DND-41 (cell line): ENCODE measurements at regions not wholly inside any gene's neighbourhood (a gene's known extent, or its start where the extent isn't known, plus 50 kb on each side); places are given as distances from the start of the nearest gene placed in this dataset.

Source experiments
- ATAC-seq: fragments of 200-7000 bp; cut with Tn5 transposase; 3 replicates; pipeline ENCODE4 v1.9.1; 2021; ENCODE audit warnings: low read depth; ENCODE audit not compliant: insufficient read depth
- DNase-seq: peaks from one replicate; pipeline ENCODE4 v3.0.0-alpha.2; 2020
- H2AFZ ChIP-seq: 2 replicates; pipeline ENCODE4 v1.6.0; 2012; ENCODE audit warnings: low read depth, low read length
- H3K27ac ChIP-seq: 2 replicates; pipeline ENCODE4 v1.5.1; 2012; ENCODE audit warnings: low read length, inconsistent platforms
- H3K27me3 ChIP-seq: fragments of 200-600 bp; sonication (generic); 2 replicates; pipeline ENCODE4 v1.6.0; 2012; ENCODE audit warnings: low read length, mild to moderate bottlenecking, inconsistent platforms; ENCODE audit not compliant: insufficient read depth, poor library complexity
- H3K36me3 ChIP-seq: 2 replicates; pipeline ENCODE4 v1.5.1; 2012; ENCODE audit warnings: low read length, inconsistent platforms; ENCODE audit not compliant: insufficient read depth
- H3K4me1 ChIP-seq: 2 replicates; pipeline ENCODE4 v1.5.1; 2012; ENCODE audit warnings: mild to moderate bottlenecking, low read length; ENCODE audit not compliant: insufficient read depth
- H3K4me2 ChIP-seq: 2 replicates; pipeline ENCODE4 v1.6.0; 2012; ENCODE audit warnings: mild to moderate bottlenecking, moderate library complexity, low read length, inconsistent platforms; ENCODE audit not compliant: insufficient read depth
- H3K4me3 ChIP-seq, 2 experiments: fragments of 200-600 bp in 1 of 2; shearing (Covaris generic) in 1 of 2; 2 replicates each; pipeline ENCODE4 v1.5.1; 2012 to 2016; ENCODE audit warnings: inconsistent platforms in 2 of 2, low read length in 2 of 2, mild to moderate bottlenecking in 2 of 2, low read depth in 1 of 2, moderate library complexity in 1 of 2
- H3K79me2 ChIP-seq: 2 replicates; pipeline ENCODE4 v1.6.0; 2012; ENCODE audit warnings: low read length, inconsistent platforms; ENCODE audit not compliant: insufficient read depth
- H3K9ac ChIP-seq: 2 replicates; pipeline ENCODE4 v1.6.0; 2012; ENCODE audit warnings: low read depth, mild to moderate bottlenecking, inconsistent platforms, low read length, moderate library complexity
- H3K9me3 ChIP-seq: 2 replicates; pipeline ENCODE4 v1.5.1; 2012; ENCODE audit warnings: low read length, moderate library complexity, mild to moderate bottlenecking, inconsistent platforms; ENCODE audit not compliant: insufficient read depth, severe bottlenecking
- H4K20me1 ChIP-seq: 2 replicates; pipeline ENCODE4 v1.6.0; 2012; ENCODE audit warnings: low read length; ENCODE audit not compliant: insufficient read depth
- EZH2 ChIP-seq: IDR thresholded peaks from 3 replicates; pipeline ENCODE4 v1.6.1; 2012; ENCODE audit warnings: borderline replicate concordance, low read depth, mild to moderate bottlenecking, moderate library complexity, low read length, inconsistent platforms; ENCODE audit not compliant: severe bottlenecking
- TF ChIP-seq, protein P1 (sequence below): IDR thresholded peaks from 2 replicates; pipeline ENCODE4 v1.5.1; 2012; ENCODE audit warnings: borderline replicate concordance, low read length, moderate library complexity, mild to moderate bottlenecking; ENCODE audit not compliant: poor library complexity, severe bottlenecking; ENCODE audit errors: extremely low read depth

DNA sequence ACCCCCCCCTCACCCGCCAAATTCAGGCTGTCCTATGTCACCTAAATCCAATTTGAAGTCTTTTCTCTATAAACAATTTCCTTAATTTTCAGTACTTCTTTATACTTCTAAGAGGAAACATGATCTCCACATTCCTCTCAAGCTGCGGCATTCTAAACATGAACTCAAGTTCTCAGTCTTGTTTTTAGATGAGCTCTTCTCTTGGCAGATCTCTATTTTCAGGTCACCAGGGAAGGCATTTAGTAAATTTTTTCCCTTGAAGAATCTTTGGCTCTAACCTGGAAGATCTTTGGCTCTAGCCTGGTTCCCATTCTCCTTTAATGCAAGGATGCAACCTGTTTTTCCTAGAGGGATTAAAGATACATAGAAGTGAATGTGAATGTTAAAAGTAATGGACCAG lies 193.4 kb downstream of the ATG4C start:
- no peak overlapping the region for H3K4me3 ChIP-seq
- TF ChIP-seq, protein P1, sequence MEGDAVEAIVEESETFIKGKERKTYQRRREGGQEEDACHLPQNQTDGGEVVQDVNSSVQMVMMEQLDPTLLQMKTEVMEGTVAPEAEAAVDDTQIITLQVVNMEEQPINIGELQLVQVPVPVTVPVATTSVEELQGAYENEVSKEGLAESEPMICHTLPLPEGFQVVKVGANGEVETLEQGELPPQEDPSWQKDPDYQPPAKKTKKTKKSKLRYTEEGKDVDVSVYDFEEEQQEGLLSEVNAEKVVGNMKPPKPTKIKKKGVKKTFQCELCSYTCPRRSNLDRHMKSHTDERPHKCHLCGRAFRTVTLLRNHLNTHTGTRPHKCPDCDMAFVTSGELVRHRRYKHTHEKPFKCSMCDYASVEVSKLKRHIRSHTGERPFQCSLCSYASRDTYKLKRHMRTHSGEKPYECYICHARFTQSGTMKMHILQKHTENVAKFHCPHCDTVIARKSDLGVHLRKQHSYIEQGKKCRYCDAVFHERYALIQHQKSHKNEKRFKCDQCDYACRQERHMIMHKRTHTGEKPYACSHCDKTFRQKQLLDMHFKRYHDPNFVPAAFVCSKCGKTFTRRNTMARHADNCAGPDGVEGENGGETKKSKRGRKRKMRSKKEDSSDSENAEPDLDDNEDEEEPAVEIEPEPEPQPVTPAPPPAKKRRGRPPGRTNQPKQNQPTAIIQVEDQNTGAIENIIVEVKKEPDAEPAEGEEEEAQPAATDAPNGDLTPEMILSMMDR: no peak
- no peak for TF ChIP-seq EZH2
- H3K27me3 ChIP-seq: peaks cover 6% of the 10 kb centered on the region
- H3K4me2 ChIP-seq: no peak overlapping the region
- H3K9ac ChIP-seq: no peak overlapping the region
- no peaks in the 10 kb centered on the region for H3K9me3 ChIP-seq
- ATAC-seq (no peak), DNase-seq (no peak)
- H3K79me2 ChIP-seq: no peaks in the 10 kb centered on the region
- no peaks in the 10 kb centered on the region for H3K4me1 ChIP-seq
- no peak overlapping the region for H3K27ac ChIP-seq
- no peaks in the 10 kb centered on the region for H3K36me3 ChIP-seq
- no peaks in the 10 kb centered on the region for H4K20me1 ChIP-seq
- no peak overlapping the region for H2AFZ ChIP-seq

DNA sequence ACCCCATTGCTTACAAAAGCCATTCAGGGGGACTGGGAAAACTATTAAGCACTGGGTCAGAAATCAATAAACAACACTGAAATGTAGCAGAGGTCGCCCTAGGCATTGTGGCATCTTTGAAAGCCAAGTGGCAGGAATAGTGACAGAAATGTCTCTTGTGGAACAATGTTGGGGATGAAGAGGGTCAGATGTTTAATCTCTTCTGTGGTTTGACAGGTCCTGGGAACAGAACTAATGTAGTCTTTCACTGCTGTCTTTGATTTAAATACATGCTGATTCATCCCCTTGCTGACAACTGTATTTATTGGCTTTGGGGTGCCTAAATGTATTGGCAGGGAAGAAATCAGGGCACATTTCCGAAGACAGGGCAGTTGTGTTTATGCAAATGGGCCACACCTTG lies 194.8 kb downstream of the ATG4C start:
- H3K27ac ChIP-seq: no peak overlapping the region
- H3K4me3 ChIP-seq: no peak overlapping the region
- DNase-seq: no peak
- H4K20me1 ChIP-seq: no peaks in the 10 kb centered on the region
- no peaks in the 10 kb centered on the region for H3K4me1 ChIP-seq
- no peak for ATAC-seq
- no peak overlapping the region for H3K9ac ChIP-seq
- H3K36me3 ChIP-seq: no peaks in the 10 kb centered on the region
- H3K79me2 ChIP-seq: no peaks in the 10 kb centered on the region
- no peak for TF ChIP-seq EZH2
- TF ChIP-seq, protein P1: no peak
- H3K4me2 ChIP-seq: no peak overlapping the region
- H3K27me3 ChIP-seq: peaks cover 6% of the 10 kb centered on the region
- H2AFZ ChIP-seq: no peak overlapping the region
- no peaks in the 10 kb centered on the region for H3K9me3 ChIP-seq

DNA sequence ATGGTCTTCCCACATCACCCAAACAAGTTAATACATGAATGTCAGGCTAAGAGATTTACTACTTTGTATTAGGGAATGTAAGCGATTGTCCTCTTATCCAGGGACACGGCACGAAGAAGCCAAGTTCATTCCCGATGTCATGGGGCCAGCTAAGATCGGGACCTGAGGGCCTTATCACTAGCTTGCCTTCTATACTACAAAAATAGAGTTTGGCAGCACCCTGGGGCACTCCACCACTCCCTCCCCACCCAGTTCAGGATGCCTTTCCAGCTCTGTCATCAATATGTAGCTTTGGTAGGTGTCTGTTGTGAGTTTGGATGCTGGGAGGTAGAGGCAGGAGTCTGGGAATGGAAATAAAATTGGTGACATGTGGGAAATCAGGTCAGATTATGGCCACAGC lies 197.5 kb downstream of the ATG4C start:
- Histone ChIP-seq H3K4me2 (no peak overlapping the region), H2AFZ (no peak overlapping the region), H3K4me1 (no peaks in the 10 kb centered on the region), H3K4me3 (no peak overlapping the region), H3K27me3 (peaks cover 3% of the 10 kb centered on the region), H3K9ac (no peak overlapping the region), H3K9me3 (no peaks in the 10 kb centered on the region), H3K79me2 (no peaks in the 10 kb centered on the region), H3K27ac (no peak overlapping the region), H4K20me1 (no peaks in the 10 kb centered on the region), H3K36me3 (no peaks in the 10 kb centered on the region)
- ATAC-seq: no peak
- no peak for TF ChIP-seq EZH2
- TF ChIP-seq, protein P1: no peak
- no peak for DNase-seq

DNA sequence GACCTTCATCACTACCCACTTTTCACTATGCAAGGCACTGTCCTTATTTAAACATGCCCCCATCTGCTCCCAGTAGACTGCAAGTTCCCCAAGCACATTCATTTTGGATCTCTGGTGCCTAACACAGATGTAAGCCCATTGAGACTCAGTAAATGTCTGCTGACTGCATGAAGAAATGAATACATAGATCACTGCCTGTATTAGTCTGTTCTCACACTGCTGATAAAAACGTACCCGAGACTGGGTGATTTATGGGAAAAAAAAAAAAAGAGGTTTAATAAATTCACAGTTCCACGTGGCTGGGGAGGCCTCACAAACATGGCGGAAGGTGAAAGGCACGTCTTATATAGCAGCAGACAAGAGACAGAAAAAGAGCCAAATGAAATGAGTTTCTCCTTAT lies 204.9 kb downstream of the ATG4C start:
- H3K36me3 ChIP-seq: no peaks in the 10 kb centered on the region
- no peaks in the 10 kb centered on the region for H3K9me3 ChIP-seq
- H3K4me1 ChIP-seq: no peaks in the 10 kb centered on the region
- H3K9ac ChIP-seq: no peak overlapping the region
- no peak overlapping the region for H3K4me2 ChIP-seq
- peaks cover 3% of the 10 kb centered on the region for H3K27me3 ChIP-seq
- H3K4me3 ChIP-seq: no peak overlapping the region
- no peak overlapping the region for H3K27ac ChIP-seq
- H3K79me2 ChIP-seq: no peaks in the 10 kb centered on the region
- TF ChIP-seq, protein P1: no peak
- TF ChIP-seq EZH2: no peak
- ATAC-seq (no peak), DNase-seq (no peak)
- no peak overlapping the region for H2AFZ ChIP-seq
- no peaks in the 10 kb centered on the region for H4K20me1 ChIP-seq
